Activated CD4-positive, alpha-beta T cell treated with anti-CD3 and anti-CD28 coated beads, Interleukin-2, amount 10 ng/mL, durations not matched to agents 7 days and 5 days (primary cell): ENCODE measurements at regions not wholly inside any gene's neighbourhood (a gene's known extent, or its start where the extent isn't known, plus 50 kb on each side); places are given as distances from the start of the nearest gene placed in this dataset.

Source experiments
- CTCF ChIA-PET: fragments of 350-600 bp; sonication (Branson Sonifier 250); formaldehyde crosslinking; loops from one replicate; lab custom pipeline; 2021; ENCODE audit warnings: antibody characterized with exemption; lab: Charles Lee
- POLR2A ChIA-PET: fragments of 350-600 bp; sonication (Branson Sonifier 250); formaldehyde crosslinking; loops from one replicate; lab custom pipeline; 2021; ENCODE audit warnings: antibody characterized with exemption; lab: Charles Lee
- DNase-seq: peaks from one replicate; pipeline ENCODE4 v3.0.0-alpha.2; 2020
- H3K27ac Mint-ChIP-seq: one replicate; pipeline ENCODE4 v1.8.0; 2021; ENCODE audit warnings: mild to moderate bottlenecking, moderate library complexity, mixed read lengths
- H3K27me3 Mint-ChIP-seq: one replicate; pipeline ENCODE4 v1.8.0; 2021; ENCODE audit warnings: mixed read lengths
- H3K36me3 Mint-ChIP-seq: one replicate; pipeline ENCODE4 v1.8.0; 2021; ENCODE audit warnings: low read depth, mixed read lengths
- H3K4me1 Mint-ChIP-seq: one replicate; pipeline ENCODE4 v1.8.0; 2021; ENCODE audit warnings: mixed read lengths
- H3K4me3 Mint-ChIP-seq: one replicate; pipeline ENCODE4 v1.8.0; 2021; ENCODE audit warnings: mild to moderate bottlenecking, moderate library complexity, mixed read lengths
- H3K9me3 Mint-ChIP-seq: one replicate; pipeline ENCODE4 v1.8.0; 2021; ENCODE audit warnings: mixed read lengths

GRCh38 chr9:118558891-118559290 lies 810.3 kb downstream of the BRINP1 start:
- Mint-ChIP-seq H3K27me3 (no peaks in the 10 kb centered on the region), H3K4me1 (no peaks in the 10 kb centered on the region), H3K27ac (no peak overlapping the region), H3K36me3 (no peaks in the 10 kb centered on the region), H3K9me3 (no peaks in the 10 kb centered on the region), H3K4me3 (no peak overlapping the region)
- POLR2A ChIA-PET: no interaction called here
- DNase-seq: no peak
- CTCF ChIA-PET: no interaction called here

- Mint-ChIP-seq H3K27me3 (no peaks in the 10 kb centered on the region), H3K4me3 (no peak overlapping the region), H3K4me1 (no peaks in the 10 kb centered on the region), H3K36me3 (no peaks in the 10 kb centered on the region), H3K9me3 (no peaks in the 10 kb centered on the region), H3K27ac (no peak overlapping the region)
- DNase-seq: no peak
- ChIA-PET POLR2A (no interaction called here), CTCF (no interaction called here)
These were observed 808.2 kb downstream of the BRINP1 start for GRCh38 chr9:118561051-118561450.

- ChIA-PET POLR2A (no interaction called here), CTCF (no interaction called here)
- no peak for DNase-seq
- no peaks in the 10 kb centered on the region for H3K4me1 Mint-ChIP-seq
- no peak overlapping the region for H3K27ac Mint-ChIP-seq
- no peaks in the 10 kb centered on the region for H3K36me3 Mint-ChIP-seq
- no peaks in the 10 kb centered on the region for H3K27me3 Mint-ChIP-seq
- no peak overlapping the region for H3K4me3 Mint-ChIP-seq
- no peaks in the 10 kb centered on the region for H3K9me3 Mint-ChIP-seq
These were observed 805.6 kb downstream of the BRINP1 start for GRCh38 chr9:118563677-118564076.

GRCh38 chr9:118567861-118568260 lies 801.4 kb downstream of the BRINP1 start:
- Mint-ChIP-seq H3K27ac (no peak overlapping the region), H3K4me1 (no peaks in the 10 kb centered on the region), H3K36me3 (no peaks in the 10 kb centered on the region), H3K4me3 (no peak overlapping the region), H3K9me3 (no peaks in the 10 kb centered on the region), H3K27me3 (no peaks in the 10 kb centered on the region)
- ChIA-PET CTCF (no interaction called here), POLR2A (no interaction called here)
- DNase-seq: no peak

GRCh38 chr9:118568704-118569103 lies 800.5 kb downstream of the BRINP1 start:
- Mint-ChIP-seq H3K36me3 (no peaks in the 10 kb centered on the region), H3K27me3 (no peaks in the 10 kb centered on the region), H3K4me1 (no peaks in the 10 kb centered on the region), H3K4me3 (no peak overlapping the region), H3K9me3 (no peaks in the 10 kb centered on the region), H3K27ac (no peak overlapping the region)
- ChIA-PET CTCF (no interaction called here), POLR2A (no interaction called here)
- DNase-seq: no peak

GRCh38 chr9:118569148-118569547 lies 800.1 kb downstream of the BRINP1 start:
- Mint-ChIP-seq H3K4me3 (no peak overlapping the region), H3K9me3 (no peaks in the 10 kb centered on the region), H3K36me3 (no peaks in the 10 kb centered on the region), H3K4me1 (no peaks in the 10 kb centered on the region), H3K27ac (no peak overlapping the region), H3K27me3 (no peaks in the 10 kb centered on the region)
- POLR2A ChIA-PET: no interaction called here
- no peak for DNase-seq
- CTCF ChIA-PET: interaction anchor here (0.6 kb wide), 1 partner anchor 41 kb away, joined by 3 read pairs; no protein-coding TSS in a partner anchor

- ChIA-PET POLR2A (no interaction called here), CTCF (no interaction called here)
- no peak for DNase-seq
- Mint-ChIP-seq H3K9me3 (no peaks in the 10 kb centered on the region), H3K27me3 (no peaks in the 10 kb centered on the region), H3K36me3 (no peaks in the 10 kb centered on the region), H3K27ac (no peak overlapping the region), H3K4me1 (no peaks in the 10 kb centered on the region), H3K4me3 (no peak overlapping the region)
These were observed 799.2 kb downstream of the BRINP1 start for GRCh38 chr9:118570066-118570465.

GRCh38 chr9:118575341-118576070 lies 793.7 kb downstream of the BRINP1 start:
- CTCF ChIA-PET: no interaction called here
- Mint-ChIP-seq H3K4me3 (no peak overlapping the region), H3K27me3 (no peaks in the 10 kb centered on the region), H3K9me3 (no peaks in the 10 kb centered on the region), H3K4me1 (no peaks in the 10 kb centered on the region), H3K36me3 (no peaks in the 10 kb centered on the region), H3K27ac (no peak overlapping the region)
- POLR2A ChIA-PET: no interaction called here
- DNase-seq: no peak

- Mint-ChIP-seq H3K4me1 (no peaks in the 10 kb centered on the region), H3K27ac (no peak overlapping the region), H3K36me3 (no peaks in the 10 kb centered on the region), H3K4me3 (no peak overlapping the region), H3K27me3 (no peaks in the 10 kb centered on the region), H3K9me3 (no peaks in the 10 kb centered on the region)
- POLR2A ChIA-PET: no interaction called here
- CTCF ChIA-PET: interaction anchor here (1.1 kb wide), 1 partner anchor 499 kb away, joined by 3 read pairs; no protein-coding TSS in a partner anchor
- no peak for DNase-seq
These were observed 792.1 kb downstream of the BRINP1 start for GRCh38 chr9:118577121-118577520.

- Mint-ChIP-seq H3K27ac (no peak overlapping the region), H3K36me3 (no peaks in the 10 kb centered on the region), H3K9me3 (no peaks in the 10 kb centered on the region), H3K27me3 (no peaks in the 10 kb centered on the region), H3K4me1 (no peaks in the 10 kb centered on the region), H3K4me3 (no peak overlapping the region)
- ChIA-PET POLR2A (no interaction called here), CTCF (no interaction called here)
- DNase-seq: no peak
These were observed 790.8 kb downstream of the BRINP1 start for GRCh38 chr9:118578467-118578866.

- ChIA-PET POLR2A (no interaction called here), CTCF (no interaction called here)
- H3K4me3 Mint-ChIP-seq: no peak overlapping the region
These were observed 785.8 kb downstream of the BRINP1 start for GRCh38 chr9:118583414-118583813.

GRCh38 chr9:118586978-118587377 lies 782.3 kb downstream of the BRINP1 start:
- ChIA-PET CTCF (no interaction called here), POLR2A (no interaction called here)
- H3K27me3 Mint-ChIP-seq: no peaks in the 10 kb centered on the region

More at GRCh38 chr9:118583414-118583813, 785.8 kb downstream of the BRINP1 start:
- Mint-ChIP-seq H3K36me3 (no peaks in the 10 kb centered on the region), H3K27ac (no peak overlapping the region), H3K4me1 (no peaks in the 10 kb centered on the region), H3K27me3 (no peaks in the 10 kb centered on the region), H3K9me3 (peaks cover 4% of the 10 kb centered on the region)
- DNase-seq: no peak

GRCh38 chr9:118594428-118594827 lies 774.8 kb downstream of the BRINP1 start:
- ChIA-PET CTCF (no interaction called here), POLR2A (no interaction called here)
- Mint-ChIP-seq H3K36me3 (no peaks in the 10 kb centered on the region), H3K4me3 (no peak overlapping the region), H3K9me3 (no peaks in the 10 kb centered on the region), H3K27me3 (no peaks in the 10 kb centered on the region), H3K4me1 (no peaks in the 10 kb centered on the region), H3K27ac (no peak overlapping the region)
- DNase-seq: no peak

More at GRCh38 chr9:118586978-118587377, 782.3 kb downstream of the BRINP1 start:
- H3K4me3 Mint-ChIP-seq: no peak overlapping the region
- no peak for DNase-seq
- H3K9me3 Mint-ChIP-seq: peaks cover 4% of the 10 kb centered on the region
- H3K36me3 Mint-ChIP-seq: no peaks in the 10 kb centered on the region
- H3K27ac Mint-ChIP-seq: no peak overlapping the region
- H3K4me1 Mint-ChIP-seq: no peaks in the 10 kb centered on the region
